Neural cell (in vitro differentiated cells): ENCODE measurements at regions not wholly inside any gene's neighbourhood (a gene's known extent, or its start where the extent isn't known, plus 50 kb on each side); places are given as distances from the start of the nearest gene placed in this dataset.

ENCODE experiments used
- H2AFZ ChIP-seq: fragments of 200-600, 300-800 bp; sonication (generic), shearing (Covaris generic); 2 replicates; pipeline ENCODE4 v1.6.0; 2014; ENCODE audit warnings: low read depth, mild to moderate bottlenecking, antibody characterized with exemption, low read length, moderate library complexity
- H3F3A ChIP-seq: fragments of 200-600 bp; shearing (Covaris generic); 2 replicates; pipeline ENCODE4 v1.6.1; 2016; ENCODE audit warnings: mild to moderate bottlenecking, moderate library complexity, mixed read lengths, antibody characterized with exemption, low read length; ENCODE audit not compliant: insufficient read depth, poor library complexity, severe bottlenecking
- H3K27ac ChIP-seq: fragments of 200-600, 300-800 bp; sonication (generic), shearing (Covaris generic); 2 replicates; pipeline ENCODE4 v1.5.1; 2014; ENCODE audit warnings: mild to moderate bottlenecking, low read length, moderate library complexity
- H3K27me3 ChIP-seq: fragments of 300-800, 200-600 bp; sonication (generic), shearing (Covaris generic); 2 replicates; pipeline ENCODE4 v1.6.0; 2014; ENCODE audit warnings: mild to moderate bottlenecking, low read depth, low read length, moderate library complexity; ENCODE audit not compliant: insufficient read depth
- H3K36me3 ChIP-seq: fragments of 300-800, 200-600 bp; sonication (generic), shearing (Covaris generic); 2 replicates; pipeline ENCODE4 v1.5.1; 2014; ENCODE audit warnings: mild to moderate bottlenecking, antibody characterized with exemption, low read length, moderate library complexity; ENCODE audit not compliant: insufficient read depth
- H3K4me2 ChIP-seq: fragments of 300-800, 200-600 bp; sonication (generic), shearing (Covaris generic); 2 replicates; pipeline ENCODE4 v1.6.0; 2014; ENCODE audit warnings: mild to moderate bottlenecking, low read length
- H3K4me3 ChIP-seq: fragments of 300-800, 200-600 bp; sonication (generic), shearing (Covaris generic); 2 replicates; pipeline ENCODE4 v1.5.1; 2014; ENCODE audit warnings: mild to moderate bottlenecking, low read length, moderate library complexity
- H3K79me2 ChIP-seq: fragments of 200-600 bp; shearing (Covaris generic); replicated peaks from 2 replicates; pipeline ENCODE4 v1.6.0; 2014; ENCODE audit warnings: mild to moderate bottlenecking, low read length, moderate library complexity; ENCODE audit not compliant: insufficient read depth
- H3K9ac ChIP-seq: fragments of 300-800, 200-600 bp; sonication (generic), shearing (Covaris generic); 2 replicates; pipeline ENCODE4 v1.6.1; 2016; ENCODE audit warnings: mild to moderate bottlenecking, low read length, mixed read lengths
- H3K9me2 ChIP-seq: fragments of 200-600 bp; shearing (Covaris generic); 2 replicates; pipeline ENCODE4 v1.6.1; 2016; ENCODE audit warnings: mild to moderate bottlenecking, low read length, mixed read lengths; ENCODE audit not compliant: insufficient read depth
- H3K9me3 ChIP-seq: fragments of 200-600, 300-800 bp; sonication (generic), shearing (Covaris generic); 2 replicates; pipeline ENCODE4 v1.6.1; 2016; ENCODE audit warnings: mild to moderate bottlenecking, mixed run types, low read length, moderate library complexity, mixed read lengths
- H4K20me1 ChIP-seq: fragments of 200-600 bp; shearing (Covaris generic); 2 replicates; pipeline ENCODE4 v1.6.1; 2016; ENCODE audit warnings: mild to moderate bottlenecking, mixed run types; ENCODE audit not compliant: insufficient read depth
- EP300 ChIP-seq: fragments of 450-650 bp; conservative IDR thresholded peaks from 2 replicates; pipeline ENCODE4 v1.6.1; 2014; ENCODE audit warnings: antibody characterized with exemption, mild to moderate bottlenecking, moderate library complexity; ENCODE audit not compliant: poor library complexity, severe bottlenecking
- MXI1 ChIP-seq: fragments of 450-650 bp; conservative IDR thresholded peaks from 2 replicates; pipeline ENCODE4 v1.6.1; 2014; ENCODE audit warnings: antibody characterized with exemption, mild to moderate bottlenecking; ENCODE audit not compliant: poor library complexity, severe bottlenecking
- POLR2AphosphoS5 ChIP-seq: IDR thresholded peaks from 2 replicates; pipeline ENCODE4 v1.6.1; 2012
- RAD21 ChIP-seq: fragments of 450-650 bp; conservative IDR thresholded peaks from 2 replicates; pipeline ENCODE4 v1.6.1; 2014; ENCODE audit warnings: antibody characterized with exemption, mild to moderate bottlenecking, moderate library complexity
- SMC3 ChIP-seq: fragments of 450-650 bp; conservative IDR thresholded peaks from 2 replicates; pipeline ENCODE4 v1.6.1; 2014; ENCODE audit warnings: antibody characterized with exemption, mild to moderate bottlenecking, moderate library complexity; ENCODE audit not compliant: poor library complexity
- TAF1 ChIP-seq: IDR thresholded peaks from 2 replicates; pipeline ENCODE4 v1.6.1; 2012; ENCODE audit warnings: low read depth
- TF ChIP-seq, protein P1 (sequence below): IDR thresholded peaks from 2 replicates; pipeline ENCODE4 v1.6.1; 2012; ENCODE audit warnings: borderline replicate concordance

DNA sequence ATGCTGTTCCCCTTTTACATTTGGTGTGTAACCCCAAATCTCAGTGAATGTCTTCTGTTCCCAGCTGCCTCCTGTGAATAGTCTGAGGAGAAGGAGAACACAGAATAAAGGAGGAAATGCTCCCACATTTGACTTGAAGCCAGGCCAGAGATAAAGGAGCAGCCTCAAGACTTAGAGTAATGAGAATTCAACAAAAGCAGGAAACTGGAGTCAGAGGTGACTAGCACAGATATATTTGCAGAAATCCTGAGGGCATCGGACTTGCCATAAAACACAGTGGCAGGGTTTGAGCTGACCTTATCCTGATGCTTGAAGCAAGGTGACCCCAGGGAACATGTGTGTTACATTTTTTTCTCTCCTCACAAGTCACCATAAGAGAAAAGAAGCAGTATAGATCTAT lies 291.4 kb upstream of the RND3 start:
- H3K9me3 ChIP-seq, result no peaks in the 10 kb centered on the region
- H2AFZ ChIP-seq, result no peak overlapping the region
- no peak overlapping the region for H3K4me2 ChIP-seq
- no peaks in the 10 kb centered on the region for H4K20me1 ChIP-seq
- no peaks in the 10 kb centered on the region for H3K27me3 ChIP-seq
- H3K79me2 ChIP-seq, result no peaks in the 10 kb centered on the region
- no peak overlapping the region for H3K9ac ChIP-seq
- H3K27ac ChIP-seq, result no peak overlapping the region
- no peaks in the 10 kb centered on the region for H3F3A ChIP-seq
- H3K9me2 ChIP-seq, result no peaks in the 10 kb centered on the region
- H3K4me3 ChIP-seq, result no peak overlapping the region
- TF ChIP-seq SMC3, result no peak
- H3K36me3 ChIP-seq, result no peaks in the 10 kb centered on the region

DNA sequence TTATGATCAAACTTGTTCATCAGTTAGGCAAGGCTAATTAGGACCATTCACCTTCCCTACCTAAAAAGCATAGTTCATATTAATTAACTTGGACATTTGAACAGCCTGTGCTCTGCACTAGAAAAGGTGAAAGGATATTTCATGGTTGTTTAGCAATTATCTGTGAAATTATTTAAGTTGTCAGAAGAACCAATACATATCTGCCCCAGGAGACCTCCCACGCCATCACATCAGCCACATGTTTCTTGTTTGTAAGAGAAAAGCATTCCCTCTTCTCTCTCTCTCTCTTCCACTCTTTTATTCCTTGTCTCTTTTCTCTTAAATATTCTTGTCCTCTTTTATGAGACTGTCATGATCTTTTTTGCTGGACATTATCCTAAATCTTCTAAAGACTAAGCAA lies 282.0 kb upstream of the RND3 start:
- Histone ChIP-seq H3K36me3 (no peaks in the 10 kb centered on the region), H3K79me2 (no peaks in the 10 kb centered on the region), H3F3A (no peaks in the 10 kb centered on the region), H4K20me1 (no peaks in the 10 kb centered on the region), H3K27me3 (no peaks in the 10 kb centered on the region), H3K9me2 (no peaks in the 10 kb centered on the region), H3K9me3 (no peaks in the 10 kb centered on the region), H3K4me3 (no peak overlapping the region), H2AFZ (no peak overlapping the region), H3K9ac (no peak overlapping the region), H3K27ac (no peak overlapping the region), H3K4me2 (no peak overlapping the region)
- no peak for TF ChIP-seq POLR2AphosphoS5
- no peak for TF ChIP-seq SMC3
- TF ChIP-seq TAF1, result no peak
- no peak for TF ChIP-seq EP300
- TF ChIP-seq, protein P1, sequence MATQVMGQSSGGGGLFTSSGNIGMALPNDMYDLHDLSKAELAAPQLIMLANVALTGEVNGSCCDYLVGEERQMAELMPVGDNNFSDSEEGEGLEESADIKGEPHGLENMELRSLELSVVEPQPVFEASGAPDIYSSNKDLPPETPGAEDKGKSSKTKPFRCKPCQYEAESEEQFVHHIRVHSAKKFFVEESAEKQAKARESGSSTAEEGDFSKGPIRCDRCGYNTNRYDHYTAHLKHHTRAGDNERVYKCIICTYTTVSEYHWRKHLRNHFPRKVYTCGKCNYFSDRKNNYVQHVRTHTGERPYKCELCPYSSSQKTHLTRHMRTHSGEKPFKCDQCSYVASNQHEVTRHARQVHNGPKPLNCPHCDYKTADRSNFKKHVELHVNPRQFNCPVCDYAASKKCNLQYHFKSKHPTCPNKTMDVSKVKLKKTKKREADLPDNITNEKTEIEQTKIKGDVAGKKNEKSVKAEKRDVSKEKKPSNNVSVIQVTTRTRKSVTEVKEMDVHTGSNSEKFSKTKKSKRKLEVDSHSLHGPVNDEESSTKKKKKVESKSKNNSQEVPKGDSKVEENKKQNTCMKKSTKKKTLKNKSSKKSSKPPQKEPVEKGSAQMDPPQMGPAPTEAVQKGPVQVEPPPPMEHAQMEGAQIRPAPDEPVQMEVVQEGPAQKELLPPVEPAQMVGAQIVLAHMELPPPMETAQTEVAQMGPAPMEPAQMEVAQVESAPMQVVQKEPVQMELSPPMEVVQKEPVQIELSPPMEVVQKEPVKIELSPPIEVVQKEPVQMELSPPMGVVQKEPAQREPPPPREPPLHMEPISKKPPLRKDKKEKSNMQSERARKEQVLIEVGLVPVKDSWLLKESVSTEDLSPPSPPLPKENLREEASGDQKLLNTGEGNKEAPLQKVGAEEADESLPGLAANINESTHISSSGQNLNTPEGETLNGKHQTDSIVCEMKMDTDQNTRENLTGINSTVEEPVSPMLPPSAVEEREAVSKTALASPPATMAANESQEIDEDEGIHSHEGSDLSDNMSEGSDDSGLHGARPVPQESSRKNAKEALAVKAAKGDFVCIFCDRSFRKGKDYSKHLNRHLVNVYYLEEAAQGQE, result no peak

DNA sequence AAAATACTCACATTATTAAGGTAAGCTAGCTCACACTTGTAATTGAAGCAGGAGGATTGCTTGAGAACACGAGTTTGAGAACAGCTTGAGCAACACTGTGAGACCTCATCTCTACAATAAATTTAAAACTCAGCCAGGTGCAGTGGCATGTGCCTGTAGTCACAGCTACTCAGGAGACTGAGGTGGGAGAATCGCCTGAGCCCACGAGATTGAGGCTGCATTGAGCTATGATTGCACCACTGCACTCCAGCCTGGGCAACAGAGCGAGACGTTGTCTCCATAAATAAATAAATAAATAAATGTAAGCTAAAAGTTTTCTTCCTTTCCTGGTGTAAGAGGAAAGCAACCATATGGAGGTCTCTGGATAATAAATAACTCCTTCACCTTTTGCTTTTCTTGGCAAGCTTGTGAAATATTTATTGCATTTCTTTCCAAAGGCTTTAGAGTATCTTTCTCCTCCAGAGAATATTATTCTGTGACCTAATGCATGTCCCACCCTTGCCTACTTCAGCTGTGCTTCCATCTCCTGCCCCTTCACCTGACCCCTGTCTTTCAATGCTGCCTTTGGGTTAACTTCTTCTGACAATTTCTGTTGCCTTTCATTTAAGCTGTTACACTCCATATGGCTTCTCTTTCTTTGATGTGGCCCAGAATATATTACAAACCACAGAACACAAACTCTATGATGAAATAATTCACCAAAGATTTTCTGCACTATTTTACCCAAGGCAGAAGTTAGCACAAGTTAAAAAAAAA lies 280.7 kb upstream of the RND3 start:
- no peak for TF ChIP-seq POLR2AphosphoS5
- TF ChIP-seq, protein P1, result no peak
- TF ChIP-seq RAD21, result no peak
- no peak for TF ChIP-seq TAF1
- no peak for TF ChIP-seq MXI1
- no peak overlapping the region for H3K9ac ChIP-seq
- no peak overlapping the region for H3K27ac ChIP-seq
- H3F3A ChIP-seq, result no peaks in the 10 kb centered on the region
- no peaks in the 10 kb centered on the region for H3K9me2 ChIP-seq
- no peaks in the 10 kb centered on the region for H3K27me3 ChIP-seq
- no peaks in the 10 kb centered on the region for H3K36me3 ChIP-seq
- no peak overlapping the region for H3K4me3 ChIP-seq
- no peak overlapping the region for H2AFZ ChIP-seq
- H3K79me2 ChIP-seq, result no peaks in the 10 kb centered on the region
- H3K4me2 ChIP-seq, result no peak overlapping the region
- no peaks in the 10 kb centered on the region for H3K9me3 ChIP-seq
- H4K20me1 ChIP-seq, result no peaks in the 10 kb centered on the region
